SHP77 treated with DMSO at 0.1 percent for 48 hours (cell line): ENCODE measurements at regions not wholly inside any gene's neighbourhood (a gene's known extent, or its start where the extent isn't known, plus 50 kb on each side); places are given as distances from the start of the nearest gene placed in this dataset.
"Not testable (repeated sequence)": the region's sequence is repeated elsewhere in the genome, so short reads cannot be mapped to it uniquely, and the experiment has no call there.

Source experiments
- DNase-seq: peaks from one replicate; lab custom pipeline; 2025; lab: John Stamatoyannopoulos, UW

- no peak for DNase-seq
Observed at GRCh38 chr2:182638667-182639066, 77.4 kb upstream of the DNAJC10 start.

- DNase-seq = no peak
Observed at GRCh38 chr2:182639971-182640370, 76.1 kb upstream of the DNAJC10 start.

- DNase-seq = no peak
Observed at GRCh38 chr2:182642328-182642727, 73.7 kb upstream of the DNAJC10 start.

GRCh38 chr2:182646763-182647498, 69.1 kb upstream of the DNAJC10 start:
- no peak for DNase-seq

GRCh38 chr2:182647499-182647787, 68.6 kb upstream of the DNAJC10 start:
- no peak for DNase-seq

- DNase-seq = peak; percentile 48
Observed at GRCh38 chr2:182649316-182649715, 66.7 kb upstream of the DNAJC10 start.

- DNase-seq = peak; percentile 29
Observed at GRCh38 chr2:182650704-182651103, 65.4 kb upstream of the DNAJC10 start.

GRCh38 chr2:182652326-182652725, 63.7 kb upstream of the DNAJC10 start:
- DNase-seq = no peak

- no peak for DNase-seq
Observed at GRCh38 chr2:182655750-182656149, 60.3 kb upstream of the DNAJC10 start.

- no peak for DNase-seq
Observed at GRCh38 chr2:182664212-182664611, 51.8 kb upstream of the DNAJC10 start.

GRCh38 chr2:182665500-182665899, 50.6 kb upstream of the DNAJC10 start:
- DNase-seq = not testable (repeated sequence)
